Activated naive CD8-positive, alpha-beta T cell treated with anti-CD3 and anti-CD28 coated beads for 36 hours (primary cell): ENCODE measurements at regions not wholly inside any gene's neighbourhood (a gene's known extent, or its start where the extent isn't known, plus 50 kb on each side); places are given as distances from the start of the nearest gene placed in this dataset.

Experiments
- DNase-seq: peaks from one replicate; pipeline ENCODE4 v3.0.0; 2021
- H3K27ac Mint-ChIP-seq: one replicate; pipeline ENCODE4 v1.8.0; 2022; ENCODE audit warnings: mild to moderate bottlenecking, moderate library complexity, mixed read lengths
- H3K27me3 Mint-ChIP-seq: one replicate; pipeline ENCODE4 v1.8.0; 2022; ENCODE audit warnings: mild to moderate bottlenecking, mixed read lengths
- H3K36me3 Mint-ChIP-seq: one replicate; pipeline ENCODE4 v1.8.0; 2021; ENCODE audit warnings: mild to moderate bottlenecking, mixed read lengths
- H3K4me1 Mint-ChIP-seq: one replicate; pipeline ENCODE4 v1.8.0; 2021; ENCODE audit warnings: mixed read lengths
- H3K4me3 Mint-ChIP-seq: one replicate; pipeline ENCODE4 v1.8.0; 2022; ENCODE audit warnings: mild to moderate bottlenecking, moderate library complexity, mixed read lengths
- H3K9me3 Mint-ChIP-seq: one replicate; pipeline ENCODE4 v1.8.0; 2022; ENCODE audit warnings: mixed read lengths

DNA sequence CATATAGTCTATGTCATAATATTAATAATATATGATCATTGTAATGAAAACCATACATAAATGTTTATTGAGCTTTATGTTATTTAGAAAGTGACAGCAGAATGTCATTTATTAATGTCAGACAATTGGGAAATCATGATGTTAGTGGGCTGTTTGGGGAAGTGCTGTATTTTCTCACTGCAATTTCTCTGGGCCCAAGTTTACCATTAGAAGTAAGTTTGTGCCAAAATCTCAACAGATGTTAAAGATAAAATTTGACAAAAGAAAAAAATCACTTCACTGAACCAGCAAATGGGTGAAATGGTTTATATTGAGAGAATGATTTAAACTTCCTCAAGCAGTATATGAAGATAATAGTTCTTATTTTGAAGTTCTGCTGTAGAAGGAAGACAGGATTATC, 433.2 kb upstream of the SMARCA2 start:
- H3K36me3 Mint-ChIP-seq: no peaks in the 10 kb centered on the region
- no peaks in the 10 kb centered on the region for H3K27me3 Mint-ChIP-seq
- H3K27ac Mint-ChIP-seq: no peak overlapping the region
- DNase-seq: no peak
- H3K4me1 Mint-ChIP-seq: no peaks in the 10 kb centered on the region
- H3K4me3 Mint-ChIP-seq: no peak overlapping the region
- H3K9me3 Mint-ChIP-seq: peaks cover 12% of the 10 kb centered on the region

DNA sequence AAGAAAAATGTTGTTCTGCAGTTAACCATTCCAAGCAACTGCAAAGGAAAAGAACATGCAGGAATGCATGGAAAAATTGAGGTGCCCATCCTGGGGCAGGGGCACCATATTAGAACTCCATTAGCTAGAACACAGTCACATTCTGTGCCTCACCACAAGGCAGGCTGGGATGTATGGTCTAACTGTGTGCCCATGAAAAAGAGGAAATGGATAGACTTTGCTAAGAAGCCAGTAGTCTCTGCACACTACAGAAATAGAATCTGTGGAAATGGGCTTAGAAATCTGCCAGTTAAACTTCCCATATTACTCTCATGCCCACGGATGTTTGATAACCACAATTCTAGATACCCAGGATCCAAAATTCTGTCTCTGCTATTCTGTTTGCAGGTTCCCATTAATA, 423.8 kb upstream of the SMARCA2 start:
- H3K4me1 Mint-ChIP-seq: no peaks in the 10 kb centered on the region
- H3K4me3 Mint-ChIP-seq: no peak overlapping the region
- H3K36me3 Mint-ChIP-seq: no peaks in the 10 kb centered on the region
- H3K27ac Mint-ChIP-seq: no peak overlapping the region
- peaks cover 17% of the 10 kb centered on the region for H3K27me3 Mint-ChIP-seq
- peaks cover 2% of the 10 kb centered on the region for H3K9me3 Mint-ChIP-seq
- no peak for DNase-seq

DNA sequence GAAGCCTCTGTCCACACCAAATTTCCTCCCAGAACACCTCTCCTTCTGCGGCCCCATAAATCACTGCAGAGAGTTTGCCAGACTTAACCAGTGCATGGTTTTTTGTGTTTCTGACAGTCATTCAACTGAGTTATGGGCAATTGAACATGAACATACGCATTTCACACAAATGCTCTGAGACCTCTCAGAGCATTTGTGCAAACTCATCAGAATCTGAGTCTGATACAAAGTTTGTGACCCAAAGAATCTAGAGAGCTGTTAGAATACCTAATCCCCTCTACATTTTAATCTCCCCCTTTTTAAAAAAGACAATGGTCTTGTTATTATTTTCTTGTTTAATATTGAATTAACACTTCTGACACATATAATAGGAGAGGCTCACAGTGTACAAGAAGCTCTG, 416.9 kb upstream of the SMARCA2 start:
- no peaks in the 10 kb centered on the region for H3K4me1 Mint-ChIP-seq
- no peaks in the 10 kb centered on the region for H3K36me3 Mint-ChIP-seq
- no peak for DNase-seq
- H3K27ac Mint-ChIP-seq: no peak overlapping the region
- peaks cover 16% of the 10 kb centered on the region for H3K27me3 Mint-ChIP-seq
- no peak overlapping the region for H3K4me3 Mint-ChIP-seq
- H3K9me3 Mint-ChIP-seq: no peaks in the 10 kb centered on the region

DNA sequence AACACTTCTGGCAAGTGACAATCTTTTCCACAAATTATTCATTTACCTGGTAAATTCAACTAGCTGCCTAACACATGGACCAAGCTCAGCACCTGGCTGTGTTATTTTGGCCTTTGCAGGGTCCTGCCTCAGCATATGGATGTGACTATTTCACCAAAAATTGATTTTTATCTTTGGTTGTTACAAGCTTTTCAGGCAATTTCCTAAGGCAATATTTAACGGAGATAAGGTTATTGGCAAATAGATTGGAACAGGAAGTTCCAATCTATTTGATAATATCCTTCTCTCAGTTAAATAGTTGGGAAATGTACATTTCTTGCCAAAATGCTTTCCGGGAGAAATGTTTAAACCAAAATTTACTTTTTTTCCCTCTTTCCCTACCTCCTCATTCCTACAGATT, 415.2 kb upstream of the SMARCA2 start:
- Mint-ChIP-seq H3K36me3 (no peaks in the 10 kb centered on the region), H3K9me3 (no peaks in the 10 kb centered on the region), H3K4me1 (no peaks in the 10 kb centered on the region), H3K27ac (no peak overlapping the region), H3K4me3 (no peak overlapping the region), H3K27me3 (peaks cover 23% of the 10 kb centered on the region)
- DNase-seq: no peak

- H3K4me1 Mint-ChIP-seq: peaks cover 3% of the 10 kb centered on the region
- DNase-seq: no peak
- no peak overlapping the region for H3K4me3 Mint-ChIP-seq
- no peaks in the 10 kb centered on the region for H3K36me3 Mint-ChIP-seq
- H3K27me3 Mint-ChIP-seq: peaks cover 21% of the 10 kb centered on the region
- no peaks in the 10 kb centered on the region for H3K9me3 Mint-ChIP-seq
- H3K27ac Mint-ChIP-seq: no peak overlapping the region
Measured at GRCh38 chr9:1604942-1605560, 410.1 kb upstream of the SMARCA2 start.

GRCh38 chr9:1606253-1606652, 408.9 kb upstream of the SMARCA2 start:
- DNase-seq: no peak
- Mint-ChIP-seq H3K9me3 (no peaks in the 10 kb centered on the region), H3K4me3 (no peak overlapping the region), H3K27ac (no peak overlapping the region), H3K27me3 (peaks cover 21% of the 10 kb centered on the region), H3K36me3 (no peaks in the 10 kb centered on the region), H3K4me1 (peaks cover 3% of the 10 kb centered on the region)

DNA sequence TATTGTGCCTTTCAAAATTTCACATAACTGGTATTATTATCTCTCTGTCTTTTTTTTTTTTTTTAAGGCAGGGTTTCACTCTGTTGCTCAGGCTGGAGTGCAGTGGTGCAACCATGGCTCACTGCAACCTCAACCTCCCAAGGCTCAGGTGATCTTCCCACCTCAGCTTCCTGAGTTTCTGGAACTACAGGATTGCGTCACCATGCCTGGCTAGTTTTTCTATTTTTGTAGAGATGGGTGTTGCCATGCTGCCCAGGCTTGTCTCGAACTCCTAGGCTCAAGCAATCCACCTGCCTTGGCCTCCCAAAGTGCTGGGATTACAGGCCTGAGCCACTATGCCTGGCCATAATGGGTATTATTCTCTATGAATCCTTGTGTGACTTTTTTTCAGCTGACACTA, 402.3 kb upstream of the SMARCA2 start:
- Mint-ChIP-seq H3K27ac (no peak overlapping the region), H3K27me3 (peaks cover 5% of the 10 kb centered on the region), H3K4me1 (no peaks in the 10 kb centered on the region), H3K9me3 (no peaks in the 10 kb centered on the region), H3K4me3 (no peak overlapping the region), H3K36me3 (no peaks in the 10 kb centered on the region)
- DNase-seq: no peak

DNA sequence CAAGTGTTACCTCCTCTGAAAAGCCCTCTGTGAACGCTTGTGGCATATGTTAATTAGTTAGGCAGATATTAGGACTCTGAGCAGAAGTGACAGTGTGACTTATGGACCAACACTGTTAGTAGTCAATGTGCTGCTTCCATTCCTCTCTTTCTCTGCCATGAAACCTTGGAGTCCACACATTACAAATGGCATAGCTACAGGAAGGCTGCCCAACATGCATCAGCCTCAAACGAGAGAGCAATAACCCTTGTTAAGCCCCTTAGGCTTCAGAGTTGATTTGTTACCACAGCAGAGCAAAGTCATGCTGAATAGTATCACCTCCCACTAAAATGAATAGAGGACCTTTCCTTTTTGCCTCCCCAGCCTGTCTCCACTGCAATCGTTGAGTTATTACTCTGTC, 397.7 kb upstream of the SMARCA2 start:
- Mint-ChIP-seq H3K27ac (no peak overlapping the region), H3K4me1 (no peaks in the 10 kb centered on the region), H3K27me3 (peaks cover 13% of the 10 kb centered on the region), H3K9me3 (no peaks in the 10 kb centered on the region), H3K36me3 (no peaks in the 10 kb centered on the region), H3K4me3 (no peak overlapping the region)
- DNase-seq: no peak

DNA sequence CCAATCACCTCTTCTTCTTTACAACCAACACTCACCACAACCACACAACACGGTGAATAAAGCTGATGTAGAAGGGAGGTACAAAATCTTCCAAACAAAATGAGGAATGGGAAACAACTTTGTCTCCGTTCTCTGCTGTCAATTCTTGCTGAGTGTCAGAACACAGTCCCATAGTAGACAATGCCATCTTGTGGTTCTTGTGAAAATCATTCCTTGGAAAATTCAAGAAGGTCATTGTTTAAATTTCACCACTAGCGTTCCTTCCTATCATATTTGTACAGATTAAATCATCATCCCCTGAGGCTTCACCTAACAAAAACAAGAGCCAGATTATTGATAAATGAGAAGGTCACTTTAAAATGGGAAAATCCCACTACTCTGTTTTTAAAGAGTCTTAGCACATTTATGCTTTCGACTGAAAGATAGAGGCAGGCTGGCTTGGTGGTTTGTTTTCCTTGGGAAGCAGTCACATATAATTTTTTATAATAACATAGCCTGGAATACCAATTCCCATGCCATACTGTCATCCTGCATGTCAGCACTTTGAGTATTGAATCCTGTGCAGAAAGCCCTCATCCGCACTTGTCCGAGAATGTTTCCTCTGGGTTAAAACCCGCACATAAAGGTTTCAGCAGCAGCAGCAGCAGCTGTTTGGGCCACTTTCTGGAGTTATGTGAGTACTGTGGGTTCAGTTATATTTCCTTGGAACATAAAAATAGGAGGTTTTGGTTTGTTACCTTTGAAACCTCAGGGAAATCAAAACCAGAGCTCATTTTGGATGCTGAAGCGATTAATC, 395.0 kb upstream of the SMARCA2 start:
- H3K4me3 Mint-ChIP-seq: no peak overlapping the region
- H3K27me3 Mint-ChIP-seq: peaks cover 24% of the 10 kb centered on the region
- H3K27ac Mint-ChIP-seq: no peak overlapping the region

DNA sequence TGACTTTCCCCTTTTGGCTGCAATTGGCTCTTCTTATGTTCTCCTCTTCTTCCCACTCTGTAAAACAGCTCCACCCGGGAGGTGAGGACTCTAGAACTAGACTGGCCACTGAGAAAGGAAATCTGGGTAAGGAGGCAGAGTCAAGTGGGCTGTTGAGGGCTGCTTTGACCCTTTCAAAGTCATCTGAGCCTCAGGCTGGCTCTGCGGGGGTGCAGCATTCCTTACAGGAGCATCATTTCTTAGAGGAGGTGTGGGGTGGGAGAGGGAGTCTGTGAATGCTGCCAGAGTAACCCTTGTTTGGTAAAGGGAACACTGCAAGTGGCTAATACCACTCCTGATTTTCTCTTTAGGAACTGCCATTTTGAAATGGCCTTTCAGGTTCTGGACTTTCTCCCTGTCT, 377.7 kb upstream of the SMARCA2 start:
- Mint-ChIP-seq H3K9me3 (peaks cover 3% of the 10 kb centered on the region), H3K36me3 (no peaks in the 10 kb centered on the region), H3K27ac (no peak overlapping the region), H3K27me3 (peaks cover 3% of the 10 kb centered on the region), H3K4me3 (no peak overlapping the region), H3K4me1 (no peaks in the 10 kb centered on the region)
- no peak for DNase-seq

More for the DNA sequence above, 395.0 kb upstream of the SMARCA2 start:
- H3K9me3 Mint-ChIP-seq: no peaks in the 10 kb centered on the region
- no peaks in the 10 kb centered on the region for H3K36me3 Mint-ChIP-seq
- no peaks in the 10 kb centered on the region for H3K4me1 Mint-ChIP-seq
- DNase-seq: no peak

GRCh38 chr9:1639166-1639565, 376.0 kb upstream of the SMARCA2 start:
- Mint-ChIP-seq H3K9me3 (peaks cover 3% of the 10 kb centered on the region), H3K4me3 (no peak overlapping the region), H3K27ac (no peak overlapping the region), H3K4me1 (no peaks in the 10 kb centered on the region), H3K36me3 (no peaks in the 10 kb centered on the region), H3K27me3 (peaks cover 3% of the 10 kb centered on the region)
- DNase-seq: no peak

- Mint-ChIP-seq H3K9me3 (no peaks in the 10 kb centered on the region), H3K4me3 (no peak overlapping the region), H3K27me3 (peaks cover 4% of the 10 kb centered on the region), H3K4me1 (no peaks in the 10 kb centered on the region), H3K36me3 (no peaks in the 10 kb centered on the region), H3K27ac (no peak overlapping the region)
- DNase-seq: no peak
Measured at GRCh38 chr9:1647776-1648175, 367.4 kb upstream of the SMARCA2 start.

- Mint-ChIP-seq H3K4me3 (no peak overlapping the region), H3K4me1 (no peaks in the 10 kb centered on the region), H3K36me3 (no peaks in the 10 kb centered on the region), H3K27me3 (peaks cover 17% of the 10 kb centered on the region), H3K9me3 (peaks cover 2% of the 10 kb centered on the region), H3K27ac (no peak overlapping the region)
- DNase-seq: no peak
Measured at GRCh38 chr9:1653282-1653681, 361.9 kb upstream of the SMARCA2 start.

DNA sequence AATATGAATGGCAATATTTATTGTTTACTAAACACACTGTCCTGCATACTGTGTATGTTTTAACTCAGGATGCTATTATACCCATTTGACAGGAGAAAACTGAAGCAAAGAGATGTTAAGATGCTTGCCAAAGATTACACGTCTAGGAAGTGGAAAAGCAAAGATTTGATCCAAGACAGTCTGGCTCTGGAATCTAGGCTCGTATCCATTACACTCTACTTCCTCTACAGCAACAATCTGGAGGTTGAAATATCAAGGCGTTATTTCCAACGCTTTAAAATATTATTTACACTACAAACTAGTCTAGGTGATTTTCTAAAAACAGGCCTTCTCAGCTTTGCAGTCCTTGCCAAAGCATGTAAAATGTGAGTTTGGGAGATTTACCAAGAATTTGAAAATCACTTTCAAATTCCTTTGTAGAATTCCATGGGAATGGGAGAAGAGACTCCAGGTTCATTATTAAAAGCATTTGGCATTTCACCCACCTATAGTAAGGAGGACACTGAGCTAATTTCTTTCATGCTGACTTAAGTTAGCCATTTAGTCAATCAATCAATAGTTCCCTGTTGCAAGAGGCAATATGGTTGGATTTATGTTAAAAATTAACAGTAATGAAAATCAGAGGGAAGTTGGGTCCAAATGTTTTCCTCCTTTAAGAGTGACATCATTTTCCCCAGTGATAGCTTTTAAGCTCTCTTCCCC, 356.3 kb upstream of the SMARCA2 start:
- Mint-ChIP-seq H3K27me3 (peaks cover 18% of the 10 kb centered on the region), H3K4me1 (no peaks in the 10 kb centered on the region), H3K4me3 (no peak overlapping the region), H3K27ac (no peak overlapping the region), H3K9me3 (peaks cover 2% of the 10 kb centered on the region), H3K36me3 (no peaks in the 10 kb centered on the region)
- DNase-seq: no peak

DNA sequence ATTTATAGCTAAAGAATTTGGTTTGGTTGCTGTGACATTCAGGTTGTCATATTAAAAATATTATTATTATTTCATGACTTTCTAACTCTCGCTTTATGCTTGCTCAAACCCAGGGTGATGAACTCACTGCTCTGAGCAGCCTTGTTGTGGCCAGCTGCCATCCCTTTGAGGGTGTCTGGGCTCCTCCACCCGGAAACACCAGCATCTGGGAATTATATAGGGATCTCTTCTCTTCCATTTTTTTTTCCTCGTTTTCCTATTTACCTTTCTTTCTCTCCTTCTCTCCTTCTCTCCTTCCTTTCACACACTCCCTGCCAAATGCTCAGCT, 355.8 kb upstream of the SMARCA2 start:
- H3K36me3 Mint-ChIP-seq: no peaks in the 10 kb centered on the region
- H3K27ac Mint-ChIP-seq: no peak overlapping the region
- peaks cover 2% of the 10 kb centered on the region for H3K9me3 Mint-ChIP-seq
- no peaks in the 10 kb centered on the region for H3K4me1 Mint-ChIP-seq
- DNase-seq: no peak
- peaks cover 18% of the 10 kb centered on the region for H3K27me3 Mint-ChIP-seq
- no peak overlapping the region for H3K4me3 Mint-ChIP-seq

DNA sequence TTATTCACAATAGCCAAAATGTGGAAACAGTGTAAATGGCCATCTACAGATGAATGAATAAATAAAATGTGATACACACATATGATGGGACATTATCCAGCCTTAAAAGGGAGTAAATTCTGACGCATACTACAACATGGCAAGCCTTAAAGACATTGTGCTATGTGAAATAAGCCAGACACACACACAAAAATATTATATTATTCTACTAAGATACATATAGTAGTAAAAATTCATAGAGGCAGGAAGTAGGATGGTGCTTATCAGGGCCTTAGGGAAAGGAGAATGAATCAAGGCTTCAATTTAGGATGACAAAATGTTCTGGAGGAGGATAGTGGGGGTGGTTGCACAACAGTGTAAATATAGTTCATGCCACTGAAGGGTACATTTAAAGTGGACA, 346.7 kb upstream of the SMARCA2 start:
- no peak overlapping the region for H3K4me3 Mint-ChIP-seq
- no peaks in the 10 kb centered on the region for H3K36me3 Mint-ChIP-seq
- H3K4me1 Mint-ChIP-seq: no peaks in the 10 kb centered on the region
- no peak for DNase-seq
- no peaks in the 10 kb centered on the region for H3K27me3 Mint-ChIP-seq
- peaks cover 2% of the 10 kb centered on the region for H3K9me3 Mint-ChIP-seq
- H3K27ac Mint-ChIP-seq: no peak overlapping the region
